ENCODE measurements at regions not wholly inside any gene's neighbourhood (a gene's known extent, or its start where the extent isn't known, plus 50 kb on each side); places are given as distances from the start of the nearest gene placed in this dataset.

GRCh38 chr13:107438251-107438650, 777.1 kb downstream of the LIG4 start:
- Histone ChIP-seq H3K27me3 (ENCODE audit: insufficient read depth, low read depth, severe bottlenecking) (peaks cover 2% of the 10 kb centered on the region), H3K36me3 (no peaks in the 10 kb centered on the region), H3K9me3 (ENCODE audit: severe bottlenecking) (no peaks in the 10 kb centered on the region), H3K27ac (no peak overlapping the region), H3K4me3 (ENCODE audit: low read depth, low read length) (no peak overlapping the region)
- no peak for TF ChIP-seq CTCF (IDR thresholded peaks at IDR 0.05; ENCODE audit: low read depth, low read length)
- no peak for DNase-seq

GRCh38 chr13:107434347-107434746, 781.0 kb downstream of the LIG4 start:
- Histone ChIP-seq H3K27me3 (ENCODE audit: insufficient read depth, low read depth, severe bottlenecking) (no peaks in the 10 kb centered on the region), H3K27ac (no peak overlapping the region), H3K36me3 (no peaks in the 10 kb centered on the region), H3K4me3 (ENCODE audit: low read depth, low read length) (no peak overlapping the region), H3K9me3 (ENCODE audit: severe bottlenecking) (no peaks in the 10 kb centered on the region)
- DNase-seq = no peak
- TF ChIP-seq CTCF (IDR thresholded peaks at IDR 0.05; ENCODE audit: low read depth, low read length) = no peak

GRCh38 chr13:107427536-107427935, 787.8 kb downstream of the LIG4 start:
- no peaks in the 10 kb centered on the region for H3K9me3 ChIP-seq (ENCODE audit: severe bottlenecking)

GRCh38 chr13:107422421-107422820, 792.9 kb downstream of the LIG4 start:
- no peaks in the 10 kb centered on the region for H3K36me3 ChIP-seq
- no peak for DNase-seq
- H3K27ac ChIP-seq = no peak overlapping the region
- no peaks in the 10 kb centered on the region for H3K9me3 ChIP-seq (ENCODE audit: severe bottlenecking)
- H3K4me3 ChIP-seq (ENCODE audit: low read depth, low read length) = no peak overlapping the region
- no peaks in the 10 kb centered on the region for H3K27me3 ChIP-seq (ENCODE audit: insufficient read depth, low read depth, severe bottlenecking)
- no peak for TF ChIP-seq CTCF (IDR thresholded peaks at IDR 0.05; ENCODE audit: low read depth, low read length)

More at GRCh38 chr13:107427536-107427935, 787.8 kb downstream of the LIG4 start:
- Histone ChIP-seq H3K27ac (no peak overlapping the region), H3K4me3 (ENCODE audit: low read depth, low read length) (no peak overlapping the region), H3K36me3 (no peaks in the 10 kb centered on the region), H3K27me3 (ENCODE audit: insufficient read depth, low read depth, severe bottlenecking) (no peaks in the 10 kb centered on the region)
- TF ChIP-seq CTCF (IDR thresholded peaks at IDR 0.05; ENCODE audit: low read depth, low read length) = no peak
- no peak for DNase-seq

GRCh38 chr13:107421951-107422350, 793.4 kb downstream of the LIG4 start:
- TF ChIP-seq CTCF (IDR thresholded peaks at IDR 0.05; ENCODE audit: low read depth, low read length) = no peak

GRCh38 chr13:107421028-107421427, 794.3 kb downstream of the LIG4 start:
- Histone ChIP-seq H3K36me3 (no peaks in the 10 kb centered on the region), H3K27me3 (ENCODE audit: insufficient read depth, low read depth, severe bottlenecking) (no peaks in the 10 kb centered on the region), H3K4me3 (ENCODE audit: low read depth, low read length) (no peak overlapping the region), H3K9me3 (ENCODE audit: severe bottlenecking) (no peaks in the 10 kb centered on the region), H3K27ac (no peak overlapping the region)
- no peak for TF ChIP-seq CTCF (IDR thresholded peaks at IDR 0.05; ENCODE audit: low read depth, low read length)
- DNase-seq = no peak

More at GRCh38 chr13:107421951-107422350, 793.4 kb downstream of the LIG4 start:
- no peak for DNase-seq
- no peaks in the 10 kb centered on the region for H3K36me3 ChIP-seq
- no peak overlapping the region for H3K27ac ChIP-seq
- no peaks in the 10 kb centered on the region for H3K27me3 ChIP-seq (ENCODE audit: insufficient read depth, low read depth, severe bottlenecking)
- no peak overlapping the region for H3K4me3 ChIP-seq (ENCODE audit: low read depth, low read length)
- H3K9me3 ChIP-seq (ENCODE audit: severe bottlenecking) = no peaks in the 10 kb centered on the region

Measured in WERI-Rb-1 (cell line).